ENCODE measurements at regions not wholly inside any gene's neighbourhood (a gene's known extent, or its start where the extent isn't known, plus 50 kb on each side); places are given as distances from the start of the nearest gene placed in this dataset.

- TF ChIP-seq CTCF (IDR thresholded peaks at IDR 0.05) (no peak), POLR2A (IDR thresholded peaks at IDR 0.05) (no peak)
Measured at GRCh38 chr11:92449222-92449621, 224.6 kb downstream of the FAT3 start.

All from Peyer's patch (tissue), 4 donors.